ENCODE measurements at regions not wholly inside any gene's neighbourhood (a gene's known extent, or its start where the extent isn't known, plus 50 kb on each side); places are given as distances from the start of the nearest gene placed in this dataset.

DNA sequence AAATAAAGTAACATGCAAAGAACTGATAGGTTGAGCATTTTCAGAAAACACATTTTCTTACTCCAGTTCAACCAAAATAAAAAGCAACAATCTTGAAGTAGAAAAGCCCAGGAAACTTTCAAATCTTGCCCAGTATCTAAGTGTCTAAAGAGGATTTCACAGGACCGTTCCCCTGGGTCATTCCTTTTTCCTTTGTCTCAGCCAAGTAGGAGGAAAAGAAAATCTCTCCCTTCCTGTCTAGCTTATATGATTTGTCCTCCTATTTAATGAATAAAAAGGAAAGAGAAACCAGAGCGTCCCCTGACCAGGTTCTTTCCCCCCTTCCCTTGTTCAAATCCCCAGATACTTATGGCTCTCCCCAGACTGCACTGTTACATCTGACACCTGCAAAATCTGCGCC is 248.0 kb downstream of the KCTD12 start:
- TF ChIP-seq, protein P1, sequence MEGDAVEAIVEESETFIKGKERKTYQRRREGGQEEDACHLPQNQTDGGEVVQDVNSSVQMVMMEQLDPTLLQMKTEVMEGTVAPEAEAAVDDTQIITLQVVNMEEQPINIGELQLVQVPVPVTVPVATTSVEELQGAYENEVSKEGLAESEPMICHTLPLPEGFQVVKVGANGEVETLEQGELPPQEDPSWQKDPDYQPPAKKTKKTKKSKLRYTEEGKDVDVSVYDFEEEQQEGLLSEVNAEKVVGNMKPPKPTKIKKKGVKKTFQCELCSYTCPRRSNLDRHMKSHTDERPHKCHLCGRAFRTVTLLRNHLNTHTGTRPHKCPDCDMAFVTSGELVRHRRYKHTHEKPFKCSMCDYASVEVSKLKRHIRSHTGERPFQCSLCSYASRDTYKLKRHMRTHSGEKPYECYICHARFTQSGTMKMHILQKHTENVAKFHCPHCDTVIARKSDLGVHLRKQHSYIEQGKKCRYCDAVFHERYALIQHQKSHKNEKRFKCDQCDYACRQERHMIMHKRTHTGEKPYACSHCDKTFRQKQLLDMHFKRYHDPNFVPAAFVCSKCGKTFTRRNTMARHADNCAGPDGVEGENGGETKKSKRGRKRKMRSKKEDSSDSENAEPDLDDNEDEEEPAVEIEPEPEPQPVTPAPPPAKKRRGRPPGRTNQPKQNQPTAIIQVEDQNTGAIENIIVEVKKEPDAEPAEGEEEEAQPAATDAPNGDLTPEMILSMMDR (IDR thresholded peaks at IDR 0.05; ENCODE audit: control extremely low read depth, extremely low read depth, low read depth, missing control alignments), result no peak
- ChIA-PET POLR2A (no interaction called here), CTCF (interaction anchor here (0.7 kb wide), 1 partner anchor 8 kb away, joined by 3 read pairs; no protein-coding TSS in a partner anchor)
- DNase-seq (ENCODE audit: extremely low spot score), result no peak

DNA sequence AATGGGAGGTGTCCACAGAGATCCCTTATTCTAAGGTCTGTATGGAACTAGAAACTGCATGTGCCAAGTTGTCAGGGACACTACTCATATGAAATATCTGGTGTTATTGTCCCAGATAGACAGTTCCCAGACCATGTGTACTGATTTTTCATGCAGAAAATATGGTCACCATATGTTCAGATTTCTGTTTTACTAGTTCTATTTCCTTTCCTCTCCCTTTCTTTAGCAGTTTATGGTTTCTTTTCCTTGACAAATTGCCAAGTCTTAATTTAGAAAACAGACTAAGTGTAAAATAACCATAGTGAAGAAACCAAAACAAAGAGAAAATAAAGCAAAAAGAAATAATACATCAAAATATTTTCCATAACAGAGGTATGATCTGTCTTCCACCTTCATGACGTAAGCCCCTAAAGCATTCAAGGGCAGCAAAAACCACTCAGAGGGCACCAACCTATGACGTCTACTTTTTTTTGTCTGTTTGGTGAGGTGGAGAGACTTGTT is 248.5 kb downstream of the KCTD12 start:
- no peak for DNase-seq (ENCODE audit: extremely low spot score)
- ChIA-PET POLR2A (no interaction called here), CTCF (no interaction called here)
- TF ChIP-seq, protein P1 (IDR thresholded peaks at IDR 0.05; ENCODE audit: control extremely low read depth, extremely low read depth, low read depth, missing control alignments), result no peak

DNA sequence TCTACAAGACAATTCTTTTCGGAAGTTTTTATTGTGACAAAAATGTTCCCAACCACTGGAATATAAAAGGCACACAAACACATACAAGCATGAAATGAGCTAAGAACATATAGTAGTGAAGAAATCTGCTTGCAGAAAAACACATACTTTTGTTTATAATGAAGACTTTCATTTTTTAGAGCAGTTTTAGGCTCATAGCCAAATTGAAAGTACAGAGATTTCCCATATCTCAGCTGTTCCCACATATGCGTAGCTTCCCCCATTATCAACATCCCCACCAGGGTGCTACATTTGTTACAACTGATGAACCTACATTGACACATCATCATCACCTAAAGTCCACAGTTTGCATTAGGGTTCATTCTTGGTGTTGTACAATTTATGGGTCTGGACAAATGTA is 249.4 kb downstream of the KCTD12 start:
- CTCF ChIA-PET, result interaction anchor here (1.0 to 2.5 kb wide), 4 partner anchors 8 to 186 kb away, joined by 3 to 11 read pairs (median 3); no protein-coding TSS in a partner anchor
- TF ChIP-seq, protein P1 (IDR thresholded peaks at IDR 0.05; ENCODE audit: control extremely low read depth, extremely low read depth, low read depth, missing control alignments), result no peak
- DNase-seq (ENCODE audit: extremely low spot score), result no peak
- POLR2A ChIA-PET, result no interaction called here

DNA sequence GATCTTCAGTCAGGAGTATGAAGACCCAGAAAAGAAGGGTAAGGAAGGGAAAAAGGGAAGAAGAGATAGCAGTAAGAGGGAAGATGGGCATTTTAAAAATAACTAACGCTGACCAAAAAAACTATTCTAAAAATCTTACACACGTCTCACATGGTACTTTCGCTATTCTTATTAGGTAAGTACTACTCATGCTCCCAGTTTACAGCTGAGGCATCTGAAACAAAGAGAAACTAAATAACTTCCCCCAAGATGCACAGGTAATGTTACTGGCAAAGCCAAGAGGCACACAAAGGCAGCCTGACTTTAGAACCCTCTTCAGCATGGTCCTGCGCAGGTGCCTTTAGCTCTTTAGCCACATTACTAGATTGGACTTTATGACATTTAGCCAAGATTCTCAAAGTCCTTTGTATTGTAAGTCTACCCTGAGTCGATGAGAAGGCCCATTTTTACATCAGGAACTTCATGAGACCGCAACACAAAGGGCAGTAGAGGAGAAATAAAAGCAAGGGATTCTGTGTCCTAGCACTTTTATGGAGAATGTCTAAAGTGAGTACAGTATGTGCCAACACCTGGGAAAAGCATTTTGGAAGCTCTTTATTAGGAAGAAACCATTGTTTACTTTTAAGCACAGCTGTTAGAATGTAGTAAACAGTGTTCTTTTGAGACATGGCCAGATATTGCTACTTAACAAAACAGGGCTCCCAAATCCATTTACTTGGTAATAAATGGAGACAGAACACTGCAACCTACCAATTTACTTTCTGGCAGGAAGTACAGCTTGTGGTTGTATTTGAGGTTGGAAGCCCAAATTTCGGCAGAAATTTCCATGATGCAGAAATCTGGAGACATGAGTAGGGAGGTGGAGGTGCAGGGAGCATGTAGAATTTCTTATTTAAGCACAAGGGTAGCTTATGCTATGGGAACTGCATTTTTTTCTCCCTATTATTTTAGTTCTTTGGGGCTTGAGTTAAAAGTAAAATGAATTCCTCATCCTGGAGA is 250.7 kb downstream of the KCTD12 start:
- TF ChIP-seq, protein P1 (IDR thresholded peaks at IDR 0.05; ENCODE audit: control extremely low read depth, extremely low read depth, low read depth, missing control alignments), result no peak
- ChIA-PET POLR2A (no interaction called here), CTCF (interaction anchor here (0.8 to 2.5 kb wide), 5 partner anchors 10 to 187 kb away, joined by 3 to 11 read pairs (median 3); no protein-coding TSS in a partner anchor)
- DNase-seq (ENCODE audit: extremely low spot score), result no peak

DNA sequence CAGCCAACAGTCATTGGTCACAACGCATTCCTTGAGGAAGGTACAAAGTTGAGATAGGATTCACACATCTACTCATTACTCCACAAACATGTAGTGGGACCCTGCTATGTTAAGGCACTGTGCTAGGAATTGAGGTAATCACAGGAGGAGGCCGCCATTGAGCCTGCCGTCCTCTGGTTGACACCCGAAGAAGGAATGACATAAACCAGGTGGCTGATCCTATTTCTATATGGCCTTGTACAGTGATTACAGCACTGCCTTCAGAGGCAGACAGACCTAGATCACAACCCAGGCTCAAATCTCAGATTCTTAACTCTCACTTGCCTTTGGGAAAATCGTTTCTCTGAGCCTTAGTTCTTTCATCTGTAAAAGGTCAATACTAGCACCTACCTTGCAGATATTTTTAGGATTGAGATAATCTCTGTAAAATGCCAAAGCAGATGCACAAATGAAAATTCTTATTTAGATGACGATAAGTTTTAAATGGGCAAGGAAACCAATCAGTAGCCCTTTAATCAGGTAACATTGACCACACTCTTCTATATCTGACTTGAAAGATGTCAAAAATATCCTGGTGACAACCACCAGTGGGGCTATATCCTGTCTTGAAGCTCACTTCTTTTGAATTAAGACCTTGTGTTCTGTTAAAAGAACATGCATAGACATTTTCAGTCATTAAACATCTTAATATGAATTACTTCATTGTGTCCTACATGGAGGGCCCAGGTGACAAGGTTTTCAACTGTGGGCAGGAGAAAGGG is 251.6 kb downstream of the KCTD12 start:
- ChIA-PET POLR2A (no interaction called here), CTCF (interaction anchor here (2.5 kb wide), 1 partner anchor 11 kb away, joined by 11 read pairs; no protein-coding TSS in a partner anchor)
- TF ChIP-seq, protein P1 (IDR thresholded peaks at IDR 0.05; ENCODE audit: control extremely low read depth, extremely low read depth, low read depth, missing control alignments), result no peak
- no peak for DNase-seq (ENCODE audit: extremely low spot score)

DNA sequence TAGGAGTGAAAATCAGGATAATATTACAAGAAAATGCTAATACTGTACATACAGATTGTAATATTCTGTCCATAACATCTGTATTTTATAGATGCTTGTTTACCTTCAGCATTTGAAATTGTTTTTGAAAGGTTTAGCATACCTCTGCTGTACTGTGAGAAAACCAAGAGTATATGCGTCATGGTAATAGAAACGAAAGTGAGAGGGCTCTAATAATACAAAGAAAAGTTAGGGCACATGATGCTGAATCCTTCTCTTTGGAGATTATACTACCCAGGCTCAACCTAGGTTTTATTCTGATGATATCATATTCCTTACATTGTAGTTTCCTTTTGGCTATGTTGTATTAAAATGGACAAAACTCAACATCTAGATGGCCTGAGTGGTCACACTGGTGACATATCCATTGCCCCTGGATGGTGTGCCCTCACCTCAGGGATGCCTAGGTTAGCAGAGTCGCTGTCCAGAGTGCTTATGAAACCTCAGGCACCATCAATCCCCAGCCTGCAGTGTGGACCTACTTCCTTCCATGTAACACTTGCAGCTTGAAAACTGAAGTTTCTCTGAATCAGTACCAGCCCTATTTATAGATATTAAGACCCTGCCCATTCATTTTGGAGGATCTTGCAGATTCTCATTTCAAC is 253.7 kb downstream of the KCTD12 start:
- TF ChIP-seq, protein P1 (IDR thresholded peaks at IDR 0.05; ENCODE audit: control extremely low read depth, extremely low read depth, low read depth, missing control alignments), result no peak
- CTCF ChIA-PET, result no interaction called here
- POLR2A ChIA-PET, result no interaction called here
- DNase-seq (ENCODE audit: extremely low spot score), result no peak
